ENCODE measurements at regions not wholly inside any gene's neighbourhood (a gene's known extent, or its start where the extent isn't known, plus 50 kb on each side); places are given as distances from the start of the nearest gene placed in this dataset.
A peak's percentile ranks its signal among the peaks of the same experiment; 100 is the strongest.

GRCh38 chr2:220528180-220528675 lies 900.8 kb downstream of the SLC4A3 start:
- H3K9me3 Mint-ChIP-seq: peaks cover 7% of the 10 kb centered on the region
- H3K27me3 Mint-ChIP-seq: no peaks in the 10 kb centered on the region
- no peak overlapping the region for H3K4me3 Mint-ChIP-seq
- no peaks in the 10 kb centered on the region for H3K36me3 Mint-ChIP-seq
- no peak overlapping the region for H3K27ac Mint-ChIP-seq
- no peak for ATAC-seq
- no peaks in the 10 kb centered on the region for H3K4me1 Mint-ChIP-seq

GRCh38 chr2:220531216-220531615 lies 903.8 kb downstream of the SLC4A3 start:
- no peaks in the 10 kb centered on the region for H3K36me3 Mint-ChIP-seq
- no peak for ATAC-seq
- peaks cover 7% of the 10 kb centered on the region for H3K9me3 Mint-ChIP-seq
- H3K4me3 Mint-ChIP-seq: no peak overlapping the region
- no peaks in the 10 kb centered on the region for H3K4me1 Mint-ChIP-seq
- no peaks in the 10 kb centered on the region for H3K27me3 Mint-ChIP-seq
- no peak overlapping the region for H3K27ac Mint-ChIP-seq

GRCh38 chr2:220533485-220533884 lies 906.1 kb downstream of the SLC4A3 start:
- Mint-ChIP-seq H3K27ac (no peak overlapping the region), H3K4me1 (no peaks in the 10 kb centered on the region), H3K36me3 (no peaks in the 10 kb centered on the region), H3K9me3 (peaks cover 7% of the 10 kb centered on the region), H3K4me3 (no peak overlapping the region), H3K27me3 (no peaks in the 10 kb centered on the region)
- ATAC-seq: peak; percentile 47

DNA sequence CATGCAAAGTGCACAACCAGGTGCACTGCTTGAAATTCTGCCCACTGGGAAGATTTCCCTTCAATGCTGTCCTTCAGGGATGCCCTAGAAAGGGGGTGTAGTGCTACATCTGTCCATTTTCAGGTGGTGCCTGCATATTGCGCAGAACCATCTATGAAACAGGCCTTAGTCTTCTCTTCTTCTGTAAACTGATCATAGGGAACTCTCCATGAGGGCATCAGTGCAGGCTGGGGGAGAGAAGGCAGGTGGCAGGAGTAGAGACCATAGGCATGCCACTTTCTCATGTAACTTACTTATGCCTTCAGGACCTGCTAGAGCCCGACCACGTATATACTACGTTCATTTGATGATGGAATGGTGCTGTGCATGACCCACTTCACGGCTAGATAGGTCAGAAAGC lies 912.1 kb downstream of the SLC4A3 start:
- Mint-ChIP-seq H3K4me1 (no peaks in the 10 kb centered on the region), H3K27me3 (no peaks in the 10 kb centered on the region), H3K36me3 (no peaks in the 10 kb centered on the region), H3K4me3 (no peak overlapping the region), H3K9me3 (no peaks in the 10 kb centered on the region), H3K27ac (no peak overlapping the region)
- no peak for ATAC-seq

GRCh38 chr2:220544049-220544448 lies 916.6 kb downstream of the SLC4A3 start:
- ATAC-seq: no peak
- no peaks in the 10 kb centered on the region for H3K27me3 Mint-ChIP-seq
- H3K4me3 Mint-ChIP-seq: no peak overlapping the region
- H3K27ac Mint-ChIP-seq: no peak overlapping the region
- no peaks in the 10 kb centered on the region for H3K36me3 Mint-ChIP-seq
- H3K9me3 Mint-ChIP-seq: peaks cover 4% of the 10 kb centered on the region
- no peaks in the 10 kb centered on the region for H3K4me1 Mint-ChIP-seq

DNA sequence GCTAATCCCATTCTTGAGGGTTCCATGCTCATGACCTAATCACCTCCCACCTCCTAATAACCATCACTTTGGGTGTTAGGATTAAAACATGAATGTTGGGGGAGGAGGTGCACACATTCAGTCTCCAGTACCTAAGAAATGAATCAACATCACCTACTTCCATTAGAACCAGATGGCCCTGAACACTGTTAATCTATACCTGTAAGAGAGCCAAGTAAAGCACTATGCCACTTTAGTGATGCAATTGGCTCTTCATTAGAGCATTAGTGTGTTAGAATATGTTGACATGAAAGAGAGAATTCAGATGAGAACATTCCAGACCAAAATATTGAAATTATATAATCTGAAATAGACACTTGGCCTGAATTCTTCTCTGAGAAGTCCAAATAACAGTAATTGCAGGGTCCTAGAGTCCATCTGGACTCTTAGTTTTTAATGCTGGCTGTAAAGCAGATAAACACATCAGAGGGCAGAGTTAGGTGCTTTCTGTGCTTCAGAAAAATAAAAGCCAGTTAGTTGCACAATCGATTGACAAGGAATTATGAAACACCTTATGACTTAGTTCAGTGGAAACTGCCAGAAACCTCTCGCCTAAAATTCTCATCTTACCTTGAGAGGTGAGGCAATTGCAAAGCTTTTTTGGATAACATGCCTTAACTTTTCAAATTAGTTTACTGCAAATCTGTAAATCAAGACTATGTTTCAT lies 923.7 kb downstream of the SLC4A3 start:
- Mint-ChIP-seq H3K9me3 (peaks cover 4% of the 10 kb centered on the region), H3K27me3 (no peaks in the 10 kb centered on the region), H3K4me1 (no peaks in the 10 kb centered on the region), H3K36me3 (no peaks in the 10 kb centered on the region), H3K4me3 (no peak overlapping the region), H3K27ac (no peak overlapping the region)
- no peak for ATAC-seq

- H3K36me3 Mint-ChIP-seq: no peaks in the 10 kb centered on the region
- no peak overlapping the region for H3K4me3 Mint-ChIP-seq
- H3K27me3 Mint-ChIP-seq: no peaks in the 10 kb centered on the region
- H3K9me3 Mint-ChIP-seq: no peaks in the 10 kb centered on the region
- ATAC-seq: no peak
- no peak overlapping the region for H3K27ac Mint-ChIP-seq
- H3K4me1 Mint-ChIP-seq: no peaks in the 10 kb centered on the region
Observed at GRCh38 chr2:220552790-220553535, 925.5 kb downstream of the SLC4A3 start.

GRCh38 chr2:220555961-220556630 lies 928.7 kb downstream of the SLC4A3 start:
- Mint-ChIP-seq H3K36me3 (no peaks in the 10 kb centered on the region), H3K27me3 (no peaks in the 10 kb centered on the region), H3K4me3 (no peak overlapping the region), H3K27ac (no peak overlapping the region), H3K4me1 (no peaks in the 10 kb centered on the region), H3K9me3 (no peaks in the 10 kb centered on the region)
- ATAC-seq: no peak

GRCh38 chr2:220556658-220557057 lies 929.2 kb downstream of the SLC4A3 start:
- Mint-ChIP-seq H3K27me3 (no peaks in the 10 kb centered on the region), H3K9me3 (no peaks in the 10 kb centered on the region), H3K36me3 (no peaks in the 10 kb centered on the region), H3K27ac (no peak overlapping the region), H3K4me3 (no peak overlapping the region), H3K4me1 (no peaks in the 10 kb centered on the region)
- no peak for ATAC-seq

- no peak for ATAC-seq
- Mint-ChIP-seq H3K27me3 (no peaks in the 10 kb centered on the region), H3K27ac (no peak overlapping the region), H3K4me1 (no peaks in the 10 kb centered on the region), H3K36me3 (no peaks in the 10 kb centered on the region), H3K4me3 (no peak overlapping the region), H3K9me3 (no peaks in the 10 kb centered on the region)
Observed at GRCh38 chr2:220560192-220560591, 932.8 kb downstream of the SLC4A3 start.

DNA sequence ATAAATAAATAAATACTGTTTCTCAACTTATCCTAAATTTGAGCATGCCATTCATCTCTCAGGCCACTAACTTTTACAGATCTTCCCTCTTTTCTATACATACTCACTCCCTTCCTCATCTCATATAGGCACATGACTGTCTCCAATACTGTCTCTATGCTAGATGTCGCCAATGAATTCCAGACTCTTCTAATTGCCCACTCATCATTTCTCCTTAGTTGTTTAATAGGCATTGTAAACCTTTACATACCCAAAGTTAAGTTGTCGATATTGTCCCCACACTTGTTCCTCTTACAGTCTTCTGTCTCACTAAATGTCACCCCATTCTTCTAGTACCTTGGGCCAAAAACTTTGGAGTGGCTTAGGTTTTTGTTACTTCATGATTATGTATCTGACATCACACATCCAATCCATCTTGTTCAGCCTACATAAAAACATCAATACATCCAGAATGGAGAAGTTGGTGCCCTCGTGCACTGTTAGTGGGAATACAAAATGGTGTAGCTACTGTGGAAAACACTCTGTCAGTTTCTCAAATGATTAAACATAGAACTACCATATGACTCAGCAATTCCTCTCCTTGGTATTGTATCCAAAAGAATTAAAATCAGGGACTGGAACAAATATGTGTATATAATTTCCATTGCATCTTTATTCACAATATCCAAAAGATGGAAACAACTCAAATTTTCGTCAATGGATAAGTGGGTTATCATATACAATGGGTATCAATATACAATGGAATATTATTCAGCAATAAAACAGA lies 935.1 kb downstream of the SLC4A3 start:
- Mint-ChIP-seq H3K9me3 (no peaks in the 10 kb centered on the region), H3K4me3 (no peak overlapping the region), H3K4me1 (no peaks in the 10 kb centered on the region), H3K27me3 (no peaks in the 10 kb centered on the region), H3K36me3 (no peaks in the 10 kb centered on the region), H3K27ac (no peak overlapping the region)
- ATAC-seq: no peak

GRCh38 chr2:220568296-220568695 lies 940.9 kb downstream of the SLC4A3 start:
- H3K4me3 Mint-ChIP-seq: no peak overlapping the region
- no peaks in the 10 kb centered on the region for H3K9me3 Mint-ChIP-seq
- no peaks in the 10 kb centered on the region for H3K36me3 Mint-ChIP-seq
- H3K4me1 Mint-ChIP-seq: no peaks in the 10 kb centered on the region
- no peak overlapping the region for H3K27ac Mint-ChIP-seq
- no peaks in the 10 kb centered on the region for H3K27me3 Mint-ChIP-seq
- ATAC-seq: no peak

- Mint-ChIP-seq H3K36me3 (no peaks in the 10 kb centered on the region), H3K27me3 (no peaks in the 10 kb centered on the region), H3K4me3 (no peak overlapping the region), H3K4me1 (no peaks in the 10 kb centered on the region), H3K27ac (no peak overlapping the region), H3K9me3 (no peaks in the 10 kb centered on the region)
- no peak for ATAC-seq
Observed at GRCh38 chr2:220569112-220569897, 941.9 kb downstream of the SLC4A3 start.

- no peaks in the 10 kb centered on the region for H3K27me3 Mint-ChIP-seq
- no peak for ATAC-seq
- H3K4me3 Mint-ChIP-seq: no peak overlapping the region
- no peak overlapping the region for H3K27ac Mint-ChIP-seq
- H3K4me1 Mint-ChIP-seq: no peaks in the 10 kb centered on the region
- no peaks in the 10 kb centered on the region for H3K36me3 Mint-ChIP-seq
- H3K9me3 Mint-ChIP-seq: no peaks in the 10 kb centered on the region
Observed at GRCh38 chr2:220572385-220572784, 945.0 kb downstream of the SLC4A3 start.

All from stimulated activated memory B cell treated with anti-CD40 and anti-IgM and Interleukin-4, amounts not matched to agents 10 μg/mL and 1 μg/mL and 100 μg/mL, for 72 hours (primary cell).